H1 (cell line): ENCODE measurements at regions not wholly inside any gene's neighbourhood (a gene's known extent, or its start where the extent isn't known, plus 50 kb on each side); places are given as distances from the start of the nearest gene placed in this dataset.

Experiments
- BACH1 ChIP-seq: IDR thresholded peaks from 2 replicates; pipeline ENCODE4 v1.6.1; 2012; ENCODE audit warnings: low read length, improper control_type of control experiment
- CBX8 ChIP-seq: fragments of 300-800, 300-1000 bp; sonication (generic); IDR thresholded peaks from 2 replicates; pipeline ENCODE4 v1.7.1; 2016; ENCODE audit warnings: low read depth, low read length, borderline replicate concordance
- CEBPB ChIP-seq: IDR thresholded peaks from 2 replicates; pipeline ENCODE4 v1.6.1; 2012; ENCODE audit warnings: low read depth, low read length
- CTCF ChIP-seq, 3 experiments: IDR thresholded peaks; 1 replicate in 2 of 3; 2 replicates in 1 of 3; pipeline versions ENCODE4 v1.5.1 to v1.6.1; 2011; ENCODE audit warnings: low read length in 3 of 3, mild to moderate bottlenecking in 3 of 3, inconsistent platforms in 2 of 3, low read depth in 1 of 3, moderate library complexity in 1 of 3; ENCODE audit not compliant: insufficient read depth in 1 of 3; ENCODE audit errors: control extremely low read depth in 1 of 3
- EGR1 ChIP-seq: IDR thresholded peaks from 2 replicates; pipeline ENCODE4 v1.6.1; 2011; ENCODE audit warnings: low read depth, low read length, borderline replicate concordance
- EP300 ChIP-seq, 2 experiments: IDR thresholded peaks; 1 replicate in 1 of 2; 2 replicates in 1 of 2; pipeline ENCODE4 v1.6.1; 2011 to 2012; ENCODE audit warnings: low read depth in 2 of 2, low read length in 2 of 2, mild to moderate bottlenecking in 2 of 2, borderline replicate concordance in 1 of 2, inconsistent platforms in 1 of 2, moderate library complexity in 1 of 2
- EZH2 ChIP-seq: fragments of 200-600 bp; sonication (generic); IDR thresholded peaks from 2 replicates; pipeline ENCODE4 v1.7.1; 2012; ENCODE audit warnings: low read depth, mild to moderate bottlenecking, moderate library complexity, low read length, inconsistent platforms; ENCODE audit not compliant: severe bottlenecking
- POLR2A ChIP-seq, 2 experiments: IDR thresholded peaks; 1 replicate in 1 of 2; 2 replicates in 1 of 2; pipeline ENCODE4 v1.6.1; 2011; ENCODE audit warnings: low read depth in 2 of 2, low read length in 2 of 2, mild to moderate bottlenecking in 2 of 2; ENCODE audit errors: control extremely low read depth in 1 of 2
- RNF2 ChIP-seq: fragments of 200-900, 300-1000 bp; sonication (generic); IDR thresholded peaks from 2 replicates; pipeline ENCODE4 v1.7.1; 2016; ENCODE audit warnings: borderline replicate concordance, low read depth, mild to moderate bottlenecking, antibody characterized with exemption, low read length; ENCODE audit not compliant: poor library complexity, severe bottlenecking; ENCODE audit errors: missing control alignments
- SAP30 ChIP-seq: fragments of 300-600 bp; sonication (generic); IDR thresholded peaks from 2 replicates; pipeline ENCODE4 v1.7.1; 2012; ENCODE audit warnings: low read length, moderate library complexity, mild to moderate bottlenecking, inconsistent platforms; ENCODE audit not compliant: insufficient read depth, insufficient replicate concordance
- SP2 ChIP-seq: IDR thresholded peaks from 2 replicates; pipeline ENCODE4 v1.6.1; 2012; ENCODE audit warnings: mild to moderate bottlenecking, low read length, inconsistent platforms
- SP4 ChIP-seq: IDR thresholded peaks from 2 replicates; pipeline ENCODE4 v1.6.1; 2012; ENCODE audit warnings: low read length, inconsistent platforms

GRCh38 chr1:193771596-193771995 lies 585.2 kb upstream of the B3GALT2 start:
- TF ChIP-seq SAP30 (no peak), EP300 (IDR thresholded peaks at IDR 0.05; ENCODE audit: borderline replicate concordance in 1 of 2, low read depth in 2 of 2, low read length in 2 of 2) (no peak), CTCF (IDR thresholded peaks at IDR 0.05; ENCODE audit: control extremely low read depth in 1 of 3, insufficient read depth in 1 of 3, low read depth in 1 of 3, low read length in 3 of 3) (no peak), SP2 (no peak), BACH1 (no peak), EGR1 (no peak), RNF2 (no peak), SP4 (no peak), EZH2 (no peak), CBX8 (no peak), CEBPB (no peak), POLR2A (IDR thresholded peaks at IDR 0.05; ENCODE audit: control extremely low read depth in 1 of 2, low read depth in 2 of 2, low read length in 2 of 2) (no peak)
